ENCODE measurements at regions not wholly inside any gene's neighbourhood (a gene's known extent, or its start where the extent isn't known, plus 50 kb on each side); places are given as distances from the start of the nearest gene placed in this dataset.

GRCh38 chr6:170057034-170057734 lies 233.7 kb downstream of the DLL1 start:
- TF ChIP-seq CTCF (IDR thresholded peaks at IDR 0.05) = no peak
- no peak for TF ChIP-seq POLR2A (IDR thresholded peaks at IDR 0.05)
